ENCODE measurements at regions not wholly inside any gene's neighbourhood (a gene's known extent, or its start where the extent isn't known, plus 50 kb on each side); places are given as distances from the start of the nearest gene placed in this dataset.

DNA sequence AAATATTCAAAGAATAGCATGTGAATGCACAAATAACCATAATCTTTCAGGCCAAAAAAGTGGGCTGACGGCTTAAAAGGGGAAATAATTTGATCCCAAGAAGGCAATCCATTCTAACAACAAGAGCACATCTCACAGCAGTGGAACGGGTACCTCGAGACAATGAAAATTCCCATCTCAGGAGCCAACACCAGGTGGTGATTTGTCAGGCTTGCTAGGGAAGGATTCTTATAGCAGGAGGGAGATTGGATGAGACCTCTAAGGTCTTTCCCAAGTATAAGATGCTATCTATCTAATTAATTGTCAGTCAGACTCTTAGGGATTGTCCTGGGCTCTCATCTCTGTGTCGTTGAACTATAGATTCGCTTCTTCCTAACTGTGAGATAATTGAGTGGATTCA, 284.0 kb downstream of the ETS1 start:
- H3K27ac ChIP-seq = no peak overlapping the region
- TF ChIP-seq, protein P1, sequence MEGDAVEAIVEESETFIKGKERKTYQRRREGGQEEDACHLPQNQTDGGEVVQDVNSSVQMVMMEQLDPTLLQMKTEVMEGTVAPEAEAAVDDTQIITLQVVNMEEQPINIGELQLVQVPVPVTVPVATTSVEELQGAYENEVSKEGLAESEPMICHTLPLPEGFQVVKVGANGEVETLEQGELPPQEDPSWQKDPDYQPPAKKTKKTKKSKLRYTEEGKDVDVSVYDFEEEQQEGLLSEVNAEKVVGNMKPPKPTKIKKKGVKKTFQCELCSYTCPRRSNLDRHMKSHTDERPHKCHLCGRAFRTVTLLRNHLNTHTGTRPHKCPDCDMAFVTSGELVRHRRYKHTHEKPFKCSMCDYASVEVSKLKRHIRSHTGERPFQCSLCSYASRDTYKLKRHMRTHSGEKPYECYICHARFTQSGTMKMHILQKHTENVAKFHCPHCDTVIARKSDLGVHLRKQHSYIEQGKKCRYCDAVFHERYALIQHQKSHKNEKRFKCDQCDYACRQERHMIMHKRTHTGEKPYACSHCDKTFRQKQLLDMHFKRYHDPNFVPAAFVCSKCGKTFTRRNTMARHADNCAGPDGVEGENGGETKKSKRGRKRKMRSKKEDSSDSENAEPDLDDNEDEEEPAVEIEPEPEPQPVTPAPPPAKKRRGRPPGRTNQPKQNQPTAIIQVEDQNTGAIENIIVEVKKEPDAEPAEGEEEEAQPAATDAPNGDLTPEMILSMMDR (IDR thresholded peaks at IDR 0.05) = no peak

DNA sequence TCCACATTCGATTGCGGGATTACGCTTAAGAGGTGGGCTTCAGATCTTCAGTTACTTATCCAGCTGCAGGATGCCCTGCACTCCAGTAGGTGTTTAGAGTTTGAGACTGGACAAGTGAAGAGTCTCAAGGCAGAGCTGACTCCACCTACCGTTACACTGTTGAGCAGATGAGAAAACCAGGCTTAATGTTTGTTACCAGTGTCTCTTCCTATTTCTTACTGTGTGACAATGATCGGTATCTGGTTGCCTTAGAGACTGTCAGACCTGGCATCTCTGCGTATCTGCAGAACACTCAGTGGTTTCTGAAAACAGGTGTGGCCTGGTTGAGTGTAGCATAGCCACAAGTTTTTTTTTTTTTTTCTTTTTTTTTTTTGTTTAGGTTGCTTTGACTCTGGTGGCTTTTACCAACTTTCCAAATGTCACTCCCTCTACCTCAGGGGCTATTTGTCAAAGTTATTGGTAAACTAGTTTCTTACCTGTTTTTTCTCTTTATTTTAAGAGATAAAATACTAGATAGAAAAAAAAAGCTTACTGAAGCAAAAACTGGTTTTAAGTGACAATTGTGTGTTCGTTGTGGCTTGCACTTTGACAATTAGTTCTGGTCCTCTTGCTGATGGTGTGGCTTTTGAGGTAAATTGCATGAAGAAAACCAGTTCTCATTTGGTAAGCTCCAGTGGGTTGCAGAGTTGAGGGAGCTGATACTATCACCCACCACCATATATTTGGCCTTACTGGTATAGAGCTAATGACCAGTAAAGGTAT, 284.8 kb downstream of the ETS1 start:
- H3K27me3 ChIP-seq = no peaks in the 10 kb centered on the region
- no peak for DNase-seq (ENCODE audit: low spot score in 2 of 2)
- no peaks in the 10 kb centered on the region for H3K36me3 ChIP-seq
- H3K9me3 ChIP-seq = no peaks in the 10 kb centered on the region
- H3K4me3 ChIP-seq = no peak overlapping the region
- H3K27ac ChIP-seq = no peak overlapping the region
- intact Hi-C loops (cut with DNase I) = no loop called here
- peaks cover 0 to 11% of the 10 kb centered on the region in 2 donors for H3K4me1 ChIP-seq
- TF ChIP-seq, protein P1 (IDR thresholded peaks at IDR 0.05) = no peak

More for the DNA sequence above, 284.0 kb downstream of the ETS1 start:
- Histone ChIP-seq H3K27me3 (no peaks in the 10 kb centered on the region), H3K4me1 (peaks cover 0 to 8% of the 10 kb centered on the region in 2 donors), H3K4me3 (no peak overlapping the region), H3K9me3 (no peaks in the 10 kb centered on the region), H3K36me3 (no peaks in the 10 kb centered on the region)
- DNase-seq (ENCODE audit: low spot score in 2 of 2) = no peak
- intact Hi-C loops (cut with DNase I) = no loop called here

DNA sequence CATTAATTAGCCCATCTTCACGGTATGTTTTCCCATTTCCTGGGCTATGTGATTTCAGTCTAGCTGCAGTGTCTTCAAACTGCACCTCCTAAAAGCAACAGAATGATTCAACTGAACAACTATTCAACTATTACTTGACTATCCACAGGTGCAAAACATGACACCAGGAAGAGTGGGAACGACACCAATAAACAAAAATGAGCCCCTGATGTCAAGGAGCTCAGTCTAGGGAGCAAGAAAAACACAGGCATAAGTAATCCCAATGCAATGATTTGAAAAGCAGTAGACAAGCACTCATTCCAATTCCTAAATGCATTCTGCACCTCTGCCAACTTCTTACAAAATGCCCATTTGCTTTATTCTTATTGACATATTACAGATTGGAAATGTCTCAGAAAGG, 285.6 kb downstream of the ETS1 start:
- TF ChIP-seq, protein P1 (IDR thresholded peaks at IDR 0.05) = no peak
- intact Hi-C loops (cut with DNase I) = no loop called here
- no peak for DNase-seq (ENCODE audit: low spot score in 2 of 2)
- peaks cover 0 to 11% of the 10 kb centered on the region in 2 donors for H3K4me1 ChIP-seq
- no peaks in the 10 kb centered on the region for H3K27me3 ChIP-seq
- no peak overlapping the region for H3K27ac ChIP-seq
- no peaks in the 10 kb centered on the region for H3K9me3 ChIP-seq
- H3K4me3 ChIP-seq = no peak overlapping the region
- H3K36me3 ChIP-seq = no peaks in the 10 kb centered on the region

DNA sequence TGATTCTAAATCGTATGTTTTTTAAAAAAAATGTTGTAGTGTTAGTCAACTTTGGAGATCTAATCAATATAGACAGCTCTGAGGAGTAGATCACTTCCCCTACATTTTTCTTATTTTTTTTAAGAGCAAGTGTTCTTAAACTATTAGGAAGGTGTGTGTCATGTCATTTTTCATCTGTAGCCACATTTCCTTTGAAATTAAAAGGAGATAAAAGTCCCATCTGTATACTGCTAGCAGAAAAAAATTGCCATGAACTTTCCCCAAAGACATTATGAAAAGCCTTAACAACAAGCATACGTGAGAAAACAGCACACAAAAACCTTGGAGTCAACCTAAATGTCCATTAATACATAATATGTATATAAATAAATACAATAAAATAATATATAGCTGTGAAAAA, 286.6 kb downstream of the ETS1 start:
- intact Hi-C loops (cut with DNase I) = no loop called here
- TF ChIP-seq, protein P1 (IDR thresholded peaks at IDR 0.05) = no peak
- Histone ChIP-seq H3K36me3 (no peaks in the 10 kb centered on the region), H3K27ac (no peak overlapping the region), H3K4me1 (peaks cover 0 to 11% of the 10 kb centered on the region in 2 donors), H3K9me3 (no peaks in the 10 kb centered on the region), H3K27me3 (no peaks in the 10 kb centered on the region), H3K4me3 (no peak overlapping the region)
- DNase-seq (ENCODE audit: low spot score in 2 of 2) = no peak

DNA sequence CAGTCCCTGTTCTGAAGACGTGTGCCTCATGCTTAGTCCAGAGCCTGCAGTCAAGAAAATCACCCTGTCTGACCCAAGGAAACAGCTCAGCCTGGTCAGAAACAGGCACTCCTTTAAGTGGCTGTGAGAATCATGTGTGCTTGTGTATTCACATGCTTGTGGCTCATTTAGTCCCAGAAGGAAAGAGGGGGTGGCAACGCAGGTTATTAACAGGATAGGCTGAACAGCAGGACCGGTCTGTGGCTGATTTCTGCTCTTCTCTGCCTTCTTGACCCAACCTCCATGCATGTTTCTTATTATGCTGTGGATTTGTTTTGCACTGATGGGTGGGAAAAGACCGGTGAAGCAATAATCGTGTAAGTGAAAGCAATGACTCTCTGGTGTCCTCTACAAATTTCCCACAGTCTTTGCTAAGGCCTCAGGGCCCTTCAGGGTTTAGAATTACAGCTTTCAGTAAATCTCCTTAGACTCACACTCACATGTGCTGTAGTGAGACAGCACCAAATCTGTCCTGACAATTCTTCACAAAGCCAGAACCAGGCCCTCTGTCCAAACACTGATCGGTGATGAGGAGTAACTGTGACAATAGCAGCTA, 288.1 kb downstream of the ETS1 start:
- no peak overlapping the region for H3K4me3 ChIP-seq
- no peak for DNase-seq (ENCODE audit: low spot score in 2 of 2)
- intact Hi-C loops (cut with DNase I) = no loop called here
- H3K4me1 ChIP-seq = peaks cover 4 to 19% of the 10 kb centered on the region in 2 donors
- H3K27me3 ChIP-seq = no peaks in the 10 kb centered on the region
- TF ChIP-seq, protein P1 (IDR thresholded peaks at IDR 0.05) = no peak
- no peaks in the 10 kb centered on the region for H3K36me3 ChIP-seq
- H3K9me3 ChIP-seq = no peaks in the 10 kb centered on the region
- peak overlapping the region; percentile 16 to 34 for H3K27ac ChIP-seq
